ENCODE measurements at regions not wholly inside any gene's neighbourhood (a gene's known extent, or its start where the extent isn't known, plus 50 kb on each side); places are given as distances from the start of the nearest gene placed in this dataset.

DNA sequence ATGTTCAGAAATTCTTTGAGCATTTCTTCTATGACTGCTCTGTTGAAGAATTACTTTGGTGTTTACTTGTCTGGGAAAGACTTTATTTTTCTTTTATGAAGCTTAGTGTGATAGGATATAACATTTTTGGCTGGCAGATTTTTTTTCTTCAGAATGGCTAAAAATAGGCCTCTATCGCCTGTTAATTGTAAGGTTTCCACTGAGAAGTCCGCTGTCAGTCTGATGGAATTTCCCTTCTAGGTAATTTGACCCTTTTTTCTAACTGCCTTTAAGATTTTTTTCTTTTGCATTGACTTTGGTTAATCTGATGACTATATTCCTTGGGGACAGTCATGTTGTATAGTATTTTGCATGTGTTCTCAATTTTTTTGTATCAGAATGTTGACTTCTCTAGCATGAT lies 590.7 kb downstream of the ADCYAP1 start:
- TF ChIP-seq, protein P1, sequence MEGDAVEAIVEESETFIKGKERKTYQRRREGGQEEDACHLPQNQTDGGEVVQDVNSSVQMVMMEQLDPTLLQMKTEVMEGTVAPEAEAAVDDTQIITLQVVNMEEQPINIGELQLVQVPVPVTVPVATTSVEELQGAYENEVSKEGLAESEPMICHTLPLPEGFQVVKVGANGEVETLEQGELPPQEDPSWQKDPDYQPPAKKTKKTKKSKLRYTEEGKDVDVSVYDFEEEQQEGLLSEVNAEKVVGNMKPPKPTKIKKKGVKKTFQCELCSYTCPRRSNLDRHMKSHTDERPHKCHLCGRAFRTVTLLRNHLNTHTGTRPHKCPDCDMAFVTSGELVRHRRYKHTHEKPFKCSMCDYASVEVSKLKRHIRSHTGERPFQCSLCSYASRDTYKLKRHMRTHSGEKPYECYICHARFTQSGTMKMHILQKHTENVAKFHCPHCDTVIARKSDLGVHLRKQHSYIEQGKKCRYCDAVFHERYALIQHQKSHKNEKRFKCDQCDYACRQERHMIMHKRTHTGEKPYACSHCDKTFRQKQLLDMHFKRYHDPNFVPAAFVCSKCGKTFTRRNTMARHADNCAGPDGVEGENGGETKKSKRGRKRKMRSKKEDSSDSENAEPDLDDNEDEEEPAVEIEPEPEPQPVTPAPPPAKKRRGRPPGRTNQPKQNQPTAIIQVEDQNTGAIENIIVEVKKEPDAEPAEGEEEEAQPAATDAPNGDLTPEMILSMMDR (IDR thresholded peaks at IDR 0.05) = no peak
- TF ChIP-seq POLR2A (IDR thresholded peaks at IDR 0.05) (no peak), EP300 (IDR thresholded peaks at IDR 0.05) (no peak)

Measured in stomach (tissue), 4 donors.